ENCODE measurements at regions not wholly inside any gene's neighbourhood (a gene's known extent, or its start where the extent isn't known, plus 50 kb on each side); places are given as distances from the start of the nearest gene placed in this dataset.

DNA sequence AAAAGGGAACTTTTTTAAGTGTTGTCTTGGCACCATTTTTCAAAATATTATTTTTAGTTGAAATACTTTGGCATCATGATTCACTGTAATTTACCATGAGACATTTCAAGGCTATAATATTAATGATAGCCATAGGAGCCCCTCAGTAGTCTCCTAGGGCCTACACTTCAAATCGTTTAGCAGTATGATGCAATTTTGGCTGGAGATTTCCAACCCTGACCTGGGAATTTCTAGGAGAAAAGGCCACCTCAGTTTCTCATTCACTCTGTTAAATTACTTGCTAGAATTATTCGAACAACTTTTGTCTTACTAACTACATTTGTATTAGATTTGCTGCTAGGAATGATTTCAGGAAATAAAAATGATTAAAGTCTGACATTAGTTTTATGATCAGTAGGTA, 1610.9 kb upstream of the RAG2 start:
- no peaks in the 10 kb centered on the region for H3K36me3 ChIP-seq
- H3K4me3 ChIP-seq, result no peak overlapping the region
- no peaks in the 10 kb centered on the region for H3K9me3 ChIP-seq
- DNase-seq, result no peak
- no peaks in the 10 kb centered on the region for H3K27me3 ChIP-seq

DNA sequence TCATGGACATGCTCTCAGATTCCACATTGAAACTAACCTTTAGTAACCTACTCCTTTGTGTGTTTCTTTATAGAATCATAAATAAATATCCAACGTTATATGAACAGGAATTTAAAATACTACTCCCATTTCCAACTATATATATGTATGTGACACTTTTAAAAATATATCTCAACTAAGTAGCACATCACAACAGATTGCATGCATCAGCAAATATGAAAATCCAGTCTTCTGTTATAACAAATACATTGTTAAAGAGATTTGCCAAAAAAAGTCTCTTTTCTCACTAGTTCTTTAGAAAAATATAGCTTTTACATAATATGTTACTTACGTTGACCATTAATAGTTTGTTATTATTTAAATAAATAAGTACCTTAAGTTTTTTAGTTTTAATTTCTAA, 1608.6 kb upstream of the RAG2 start:
- no peak for DNase-seq
- H3K9me3 ChIP-seq, result no peaks in the 10 kb centered on the region
- no peaks in the 10 kb centered on the region for H3K27me3 ChIP-seq
- no peaks in the 10 kb centered on the region for H3K36me3 ChIP-seq
- no peak overlapping the region for H3K4me3 ChIP-seq

DNA sequence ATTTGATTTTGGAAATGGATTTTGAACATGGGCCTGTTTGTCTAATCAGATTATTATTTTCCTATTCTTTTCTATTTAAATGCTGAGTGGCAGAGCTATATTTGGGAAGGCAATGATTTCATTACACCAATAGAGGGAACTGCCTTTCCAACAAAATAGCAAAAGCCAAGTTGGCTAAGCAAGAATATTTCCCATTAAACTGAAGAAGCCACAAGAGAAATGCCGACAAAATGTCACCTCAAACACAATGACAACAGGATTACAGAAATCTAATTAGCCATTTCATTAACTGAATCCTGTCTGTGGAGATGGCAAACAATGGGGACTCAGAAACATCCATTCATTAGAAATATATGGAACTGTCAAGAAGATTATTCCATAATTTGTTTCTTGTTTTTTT, 1593.1 kb upstream of the RAG2 start:
- Histone ChIP-seq H3K9me3 (peaks cover 8% of the 10 kb centered on the region; the same call in 1 of the 2 replicates), H3K4me3 (no peak overlapping the region), H3K36me3 (no peaks in the 10 kb centered on the region), H3K27me3 (no peaks in the 10 kb centered on the region)
- no peak for DNase-seq

DNA sequence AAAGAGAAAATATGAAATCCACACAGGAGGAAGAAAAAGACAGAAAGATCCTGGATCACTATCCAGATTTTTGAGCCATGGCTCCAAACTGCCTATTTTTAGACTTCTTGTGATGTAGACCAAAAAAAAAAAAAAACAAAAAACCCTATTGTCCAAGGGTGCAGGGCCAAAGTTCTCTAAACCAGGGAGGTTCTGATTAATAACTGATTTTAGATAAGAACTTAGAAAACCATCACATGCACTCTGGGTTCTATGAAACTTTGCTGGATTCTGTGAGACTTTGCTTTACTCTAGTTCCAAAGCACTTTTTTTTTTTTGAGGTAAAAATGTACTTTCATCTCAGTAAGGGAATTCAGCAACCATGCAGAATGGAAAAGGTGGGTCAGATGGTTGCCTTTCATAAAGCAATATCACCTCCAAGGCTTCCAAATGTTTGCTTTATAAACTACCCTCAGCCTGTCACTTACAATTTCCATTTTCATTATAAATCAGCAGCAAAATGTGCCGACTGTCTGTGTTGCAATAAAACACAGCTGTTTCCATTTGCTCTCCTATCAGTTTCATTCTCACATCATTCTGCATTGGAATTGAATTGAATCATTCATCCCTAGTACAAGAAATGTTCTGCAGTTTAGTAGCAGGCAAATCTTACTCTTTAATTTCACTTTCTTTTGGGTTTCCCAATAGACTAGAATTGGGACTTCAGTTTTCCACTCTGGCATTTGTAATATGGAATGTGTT, 1584.3 kb upstream of the RAG2 start:
- Histone ChIP-seq H3K36me3 (no peaks in the 10 kb centered on the region), H3K27me3 (no peaks in the 10 kb centered on the region), H3K9me3 (no peaks in the 10 kb centered on the region), H3K4me3 (no peak overlapping the region)
- no peak for DNase-seq

DNA sequence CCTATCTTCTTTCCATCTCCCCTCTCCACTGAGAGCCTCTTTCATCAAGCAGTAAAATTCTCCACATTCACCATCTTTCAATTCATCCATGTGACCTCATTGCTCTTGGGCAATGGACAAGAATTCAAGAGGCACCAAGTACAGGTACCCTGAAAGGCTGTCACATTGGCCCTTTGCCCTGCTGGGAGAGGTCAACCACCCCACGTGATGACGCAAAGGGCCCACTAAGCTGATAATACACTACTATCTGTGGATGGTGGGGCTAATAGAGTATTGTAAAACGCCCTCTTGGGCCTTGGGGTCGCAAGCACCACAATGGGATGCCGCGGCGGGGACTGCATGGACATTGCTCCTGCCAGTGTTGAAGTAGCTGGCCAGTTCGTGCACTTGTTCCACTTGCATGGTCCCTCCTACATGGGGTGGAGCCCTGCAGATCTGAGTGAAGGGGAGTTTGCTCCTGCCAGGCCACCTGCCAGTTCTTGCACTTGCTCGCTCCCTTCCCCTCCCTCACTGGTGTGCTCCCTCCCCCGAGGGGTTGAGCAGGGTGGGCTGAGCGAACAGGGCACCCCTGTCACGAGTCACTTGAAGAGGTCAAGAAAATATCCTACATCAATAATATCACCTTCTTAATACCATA, 1578.8 kb upstream of the RAG2 start:
- Histone ChIP-seq H3K4me3 (no peak overlapping the region), H3K27me3 (no peaks in the 10 kb centered on the region), H3K9me3 (no peaks in the 10 kb centered on the region; the same call in 1 of the 2 replicates), H3K36me3 (no peaks in the 10 kb centered on the region)
- no peak for DNase-seq

DNA sequence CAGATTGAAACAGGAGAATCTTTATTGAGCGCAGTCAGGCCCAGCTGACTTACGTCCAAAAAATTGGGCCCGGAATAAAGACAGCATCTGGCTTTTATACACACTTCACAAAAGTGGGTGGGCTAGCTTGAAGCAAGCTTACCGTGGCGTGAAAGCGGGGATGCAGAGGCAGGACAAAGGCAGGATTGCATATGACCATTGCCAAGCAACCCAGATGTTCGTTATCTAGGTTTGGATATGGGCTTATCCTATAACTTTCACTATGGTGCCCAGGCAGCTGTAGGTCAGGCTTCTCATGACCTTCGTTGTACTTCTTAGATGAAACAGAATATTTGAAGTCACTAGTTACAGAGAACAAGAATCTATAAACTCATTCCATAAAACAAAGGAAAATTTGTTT, 1575.6 kb upstream of the RAG2 start:
- H3K4me3 ChIP-seq, result no peak overlapping the region
- no peaks in the 10 kb centered on the region for H3K27me3 ChIP-seq
- DNase-seq, result no peak

DNA sequence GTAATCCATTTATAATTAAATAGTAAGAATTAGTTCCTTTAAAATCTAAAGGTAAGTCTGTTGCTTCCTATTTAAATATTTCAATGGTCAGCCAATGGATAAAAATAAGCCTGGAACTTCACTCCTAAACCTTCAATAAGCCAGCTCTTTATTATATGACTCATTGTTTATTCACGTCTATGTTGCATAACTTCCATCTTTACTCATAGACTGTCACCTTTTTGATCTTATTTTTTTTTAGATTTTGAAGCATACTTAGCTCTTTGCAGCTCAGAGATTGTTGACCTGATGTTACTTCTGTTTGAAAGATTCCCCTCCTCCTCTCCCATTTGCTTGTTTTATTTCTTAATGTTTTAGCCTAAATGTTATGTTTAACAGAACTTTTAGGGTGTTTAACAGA, 1571.2 kb upstream of the RAG2 start:
- Histone ChIP-seq H3K4me3 (no peak overlapping the region), H3K27me3 (no peaks in the 10 kb centered on the region), H3K36me3 (no peaks in the 10 kb centered on the region), H3K9me3 (peaks cover 4% of the 10 kb centered on the region)
- DNase-seq, result no peak

More for the DNA sequence above, 1575.6 kb upstream of the RAG2 start:
- H3K9me3 ChIP-seq, result no peaks in the 10 kb centered on the region; the same call in 1 of the 2 replicates
- no peaks in the 10 kb centered on the region for H3K36me3 ChIP-seq

DNA sequence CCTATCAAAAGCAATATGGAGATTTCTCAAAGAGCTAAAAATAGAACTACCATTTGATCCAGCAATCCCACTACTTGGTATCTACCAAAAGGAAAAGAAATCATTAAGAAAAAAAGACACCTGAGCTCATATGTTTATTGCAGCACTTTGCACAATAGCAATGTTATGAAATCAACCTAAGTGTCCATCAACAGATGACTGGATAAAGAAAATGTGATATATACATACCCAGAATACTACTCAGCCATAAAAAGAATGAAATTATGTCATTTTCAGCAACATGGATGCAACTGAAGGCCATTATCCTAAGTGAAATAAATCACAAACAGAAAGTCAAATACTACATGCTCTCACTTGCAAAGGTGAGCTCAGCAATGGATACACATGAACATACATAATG, 1565.5 kb upstream of the RAG2 start:
- no peak overlapping the region for H3K4me3 ChIP-seq
- H3K9me3 ChIP-seq, result peaks cover 7% of the 10 kb centered on the region
- no peaks in the 10 kb centered on the region for H3K27me3 ChIP-seq
- DNase-seq, result no peak
- H3K36me3 ChIP-seq, result no peaks in the 10 kb centered on the region

DNA sequence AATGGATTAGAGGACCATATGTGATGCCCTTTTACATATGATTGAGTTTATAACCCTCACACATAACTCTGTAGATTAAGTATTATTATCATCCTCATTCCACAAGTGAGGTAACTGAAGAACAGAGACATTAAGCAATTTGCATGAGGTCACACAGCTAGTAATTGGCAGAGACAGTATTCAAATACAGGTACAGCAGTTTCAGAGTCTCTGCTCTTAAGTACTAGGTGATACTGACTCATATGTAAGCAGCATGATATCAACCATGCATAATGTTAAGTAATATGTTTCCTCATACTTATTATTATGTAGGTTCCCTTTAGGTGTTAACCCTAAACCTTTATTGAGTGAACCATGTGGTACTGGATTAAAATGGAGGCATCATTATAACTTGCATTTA, 1562.4 kb upstream of the RAG2 start:
- no peaks in the 10 kb centered on the region for H3K27me3 ChIP-seq
- H3K4me3 ChIP-seq, result no peak overlapping the region
- H3K9me3 ChIP-seq, result peaks cover 5% of the 10 kb centered on the region; the same call in 1 of the 2 replicates
- H3K36me3 ChIP-seq, result no peaks in the 10 kb centered on the region
- DNase-seq, result no peak

DNA sequence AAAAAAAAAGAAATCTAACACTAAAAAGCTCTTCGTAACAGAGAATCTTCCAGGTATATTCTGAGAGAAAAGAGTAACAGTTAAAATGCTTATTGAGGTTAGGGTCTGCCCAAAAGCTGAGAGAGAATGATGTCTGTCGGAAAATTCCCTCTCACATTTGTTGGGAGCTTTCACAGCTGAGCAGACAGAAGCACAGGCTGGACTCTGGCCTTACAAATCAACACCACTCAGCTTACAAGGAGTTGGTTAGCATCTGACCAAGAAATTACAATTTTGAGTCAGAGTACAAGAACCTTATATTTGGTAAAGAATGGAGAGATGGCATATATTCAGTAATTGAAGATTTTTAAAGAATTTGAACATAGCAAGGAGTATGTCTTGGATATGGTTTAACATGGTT, 1561.0 kb upstream of the RAG2 start:
- Histone ChIP-seq H3K27me3 (no peaks in the 10 kb centered on the region), H3K9me3 (0 out of 2 replicates have a peak, but pooled peaks cover 3% of the 10 kb centered on the region), H3K4me3 (no peak overlapping the region), H3K36me3 (no peaks in the 10 kb centered on the region)
- DNase-seq, result no peak

DNA sequence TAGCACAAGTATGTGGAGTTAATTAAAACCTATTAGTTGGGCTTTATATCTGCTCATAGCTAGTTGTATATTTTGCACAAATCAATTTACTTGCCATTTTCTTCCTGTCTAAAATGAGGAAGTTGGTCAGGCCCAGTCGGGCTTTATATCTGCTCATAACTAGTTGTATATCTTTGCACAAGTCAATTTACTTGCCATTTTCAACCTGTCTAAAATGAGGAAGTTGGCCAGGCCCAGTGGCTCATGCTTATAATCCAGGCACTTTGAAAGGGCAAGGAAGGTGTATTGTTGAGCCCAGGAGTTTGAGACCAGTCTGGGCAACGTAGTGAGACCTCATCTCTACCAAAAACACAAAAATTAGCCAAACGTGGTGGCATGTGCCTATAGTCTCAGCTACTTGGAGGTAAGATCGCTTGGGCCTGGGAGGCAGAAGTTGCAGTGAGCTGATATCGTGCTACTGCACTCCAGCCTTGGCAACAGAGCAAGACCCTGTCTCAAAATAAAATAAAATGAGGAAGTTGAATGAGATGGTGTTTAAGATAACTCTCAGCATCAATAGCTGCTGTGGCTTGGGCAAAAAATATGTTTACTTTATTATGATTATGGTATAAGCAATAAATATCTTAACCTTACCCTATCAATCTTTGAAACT, 1558.6 kb upstream of the RAG2 start:
- no peaks in the 10 kb centered on the region for H3K36me3 ChIP-seq
- no peak for DNase-seq

DNA sequence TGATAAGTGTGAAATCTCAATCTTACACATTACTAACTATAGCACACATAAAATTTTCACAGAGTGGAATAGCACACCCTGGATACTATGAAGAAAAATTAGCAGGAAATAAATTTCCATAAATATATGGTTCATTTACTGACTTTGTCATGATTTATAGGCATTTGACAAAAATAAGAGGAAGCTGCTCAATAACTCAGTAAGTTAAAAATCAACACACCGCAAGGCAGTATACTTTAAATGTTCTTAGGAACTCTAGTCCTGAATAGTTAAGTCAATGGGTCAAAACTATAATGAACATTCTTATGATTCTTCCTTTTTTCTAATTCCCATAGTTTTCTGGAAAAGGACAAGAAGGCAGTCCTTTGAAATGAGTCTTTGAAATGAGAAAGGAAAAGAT, 1557.8 kb upstream of the RAG2 start:
- Histone ChIP-seq H3K9me3 (no peaks in the 10 kb centered on the region), H3K27me3 (no peaks in the 10 kb centered on the region), H3K36me3 (no peaks in the 10 kb centered on the region), H3K4me3 (no peak overlapping the region)
- no peak for DNase-seq

More for the DNA sequence above, 1558.6 kb upstream of the RAG2 start:
- no peaks in the 10 kb centered on the region for H3K9me3 ChIP-seq
- no peak overlapping the region for H3K4me3 ChIP-seq
- no peaks in the 10 kb centered on the region for H3K27me3 ChIP-seq

DNA sequence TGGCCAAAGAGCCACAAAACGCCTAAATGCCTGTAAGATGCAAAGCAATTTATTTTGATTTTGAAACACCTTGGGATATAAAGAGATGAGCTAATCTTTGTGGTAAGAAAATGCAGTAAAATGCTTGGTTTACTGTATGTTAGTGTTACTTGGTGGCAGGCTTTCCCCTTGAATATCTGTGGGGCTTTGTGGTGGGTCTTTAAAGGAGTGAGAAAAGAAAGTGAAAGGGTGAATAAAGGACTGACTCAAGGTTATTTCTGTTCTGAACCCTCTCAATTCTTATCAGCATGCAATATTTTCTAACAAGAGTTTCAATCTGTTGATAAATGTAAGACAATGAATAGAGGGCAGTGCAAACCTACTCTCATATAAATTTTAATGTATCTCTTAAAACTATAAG, 1555.9 kb upstream of the RAG2 start:
- H3K4me3 ChIP-seq, result no peak overlapping the region
- no peaks in the 10 kb centered on the region for H3K9me3 ChIP-seq
- no peaks in the 10 kb centered on the region for H3K27me3 ChIP-seq
- H3K36me3 ChIP-seq, result no peaks in the 10 kb centered on the region
- no peak for DNase-seq

DNA sequence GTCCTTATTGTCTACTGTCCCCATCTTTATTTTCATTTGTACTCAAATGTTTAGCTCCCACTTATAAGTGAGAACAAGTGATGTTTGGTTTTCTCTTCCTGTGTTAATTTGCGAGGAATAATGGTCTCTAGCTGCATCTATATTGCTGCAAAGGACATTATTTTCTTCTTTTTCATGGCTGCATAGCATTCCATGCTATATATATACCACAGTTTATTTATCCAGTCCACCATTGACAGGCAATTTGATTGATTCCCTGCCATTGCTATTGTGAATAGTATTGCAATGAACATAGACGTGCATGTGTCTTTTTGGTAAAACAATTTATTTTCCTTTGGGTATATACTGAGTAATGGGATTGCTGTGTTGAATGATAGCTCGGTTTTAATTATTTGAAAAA, 1545.8 kb upstream of the RAG2 start:
- DNase-seq, result no peak
- H3K4me3 ChIP-seq, result no peak overlapping the region
- no peaks in the 10 kb centered on the region for H3K36me3 ChIP-seq
- H3K27me3 ChIP-seq, result no peaks in the 10 kb centered on the region
- H3K9me3 ChIP-seq, result peaks cover 4% of the 10 kb centered on the region; the same call in 1 of the 2 replicates

DNA sequence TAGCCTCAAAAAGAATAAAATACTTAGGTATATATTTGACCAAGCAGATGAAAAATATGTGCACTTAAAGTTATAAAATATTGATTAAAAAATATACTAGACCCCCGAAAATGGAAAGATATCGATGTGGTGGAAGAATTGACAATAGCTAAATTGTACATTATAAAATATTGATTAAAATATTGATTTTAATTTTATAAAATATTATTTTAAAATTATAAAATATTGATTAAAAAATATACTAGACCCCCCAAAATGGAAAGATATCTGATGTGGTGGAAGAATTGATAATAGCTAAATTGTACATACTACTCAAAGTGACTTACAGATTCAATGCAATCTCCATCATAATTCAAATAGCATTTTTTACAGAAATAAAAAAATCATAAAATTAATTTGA, 1540.9 kb upstream of the RAG2 start:
- DNase-seq, result no peak
- no peak overlapping the region for H3K4me3 ChIP-seq
- no peaks in the 10 kb centered on the region for H3K36me3 ChIP-seq

DNA sequence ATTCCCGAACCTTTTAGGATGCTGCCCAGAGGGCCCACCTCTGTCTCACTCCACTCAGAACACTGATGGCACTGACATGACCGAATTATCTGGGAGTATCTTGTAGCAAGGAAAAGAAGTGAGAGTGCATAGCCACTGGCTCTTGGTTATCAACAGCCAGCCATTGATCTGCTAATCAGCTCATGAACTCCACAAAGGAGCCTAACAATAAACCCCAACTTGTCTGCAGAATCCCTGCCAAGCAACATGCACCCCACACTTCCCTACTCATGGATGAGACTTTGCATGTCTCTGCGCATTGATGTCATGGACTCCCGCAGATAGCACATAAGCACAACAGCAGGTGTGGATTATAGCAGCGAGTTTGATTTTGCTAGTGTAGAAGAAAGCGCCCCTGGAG, 1538.9 kb upstream of the RAG2 start:
- H3K9me3 ChIP-seq, result peaks cover 2% of the 10 kb centered on the region; the same call in 1 of the 2 replicates
- no peaks in the 10 kb centered on the region for H3K27me3 ChIP-seq
- no peaks in the 10 kb centered on the region for H3K36me3 ChIP-seq
- H3K4me3 ChIP-seq, result no peak overlapping the region; the same call in 1 of the 2 replicates
- DNase-seq, result no peak

More for the DNA sequence above, 1540.9 kb upstream of the RAG2 start:
- peaks cover 4% of the 10 kb centered on the region; the same call in 1 of the 2 replicates for H3K9me3 ChIP-seq
- H3K27me3 ChIP-seq, result no peaks in the 10 kb centered on the region

DNA sequence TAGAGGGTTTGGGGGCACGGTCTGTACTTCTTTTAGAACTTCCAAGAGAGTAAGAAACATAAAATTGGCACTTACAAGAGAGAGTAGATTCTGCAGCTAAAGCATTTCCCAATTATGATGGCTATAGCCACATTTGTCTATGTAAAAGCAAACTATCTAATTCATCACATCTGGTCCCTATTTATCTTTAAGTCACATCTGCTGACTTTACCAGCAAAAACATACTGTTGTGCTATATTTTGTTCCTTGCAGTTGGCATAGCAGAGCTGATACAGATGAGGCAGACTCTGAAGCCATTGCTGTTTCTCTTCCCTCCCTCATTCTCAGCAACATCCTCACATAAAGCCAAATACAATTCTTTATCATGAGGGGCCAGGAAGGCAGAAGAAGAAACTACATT, 1533.5 kb upstream of the RAG2 start:
- DNase-seq, result no peak
- Histone ChIP-seq H3K27me3 (no peaks in the 10 kb centered on the region), H3K4me3 (no peak overlapping the region), H3K9me3 (no peaks in the 10 kb centered on the region), H3K36me3 (no peaks in the 10 kb centered on the region)
